Parathyroid adenoma (tissue), 2 donors: ENCODE measurements at regions not wholly inside any gene's neighbourhood (a gene's known extent, or its start where the extent isn't known, plus 50 kb on each side); places are given as distances from the start of the nearest gene placed in this dataset.

Experiments used
- H2AFZ ChIP-seq: fragments of 300-600 bp; sonication (generic); one replicate; pipeline ENCODE4 v1.7.0; 2017; ENCODE audit warnings: antibody characterized with exemption, mild to moderate bottlenecking
- H3K27ac ChIP-seq: fragments of 300-600 bp; sonication (generic); one replicate; pipeline ENCODE4 v1.7.0; 2017
- H3K27me3 ChIP-seq: fragments of 300-600 bp; sonication (generic); one replicate; pipeline ENCODE4 v1.7.0; 2017; ENCODE audit warnings: low read length; ENCODE audit not compliant: control insufficient read depth, insufficient read depth
- H3K36me3 ChIP-seq: fragments of 300-600 bp; sonication (generic); one replicate; pipeline ENCODE4 v1.7.0; 2017; ENCODE audit warnings: low read length; ENCODE audit not compliant: control insufficient read depth, insufficient read depth
- H3K4me1 ChIP-seq: fragments of 300-600 bp; sonication (generic); one replicate; pipeline ENCODE4 v1.7.0; 2017; ENCODE audit warnings: control low read depth
- H3K4me2 ChIP-seq: fragments of 300-600 bp; sonication (generic); one replicate; pipeline ENCODE4 v1.7.0; 2017; ENCODE audit warnings: low read length
- H3K4me3 ChIP-seq: fragments of 300-600 bp; sonication (generic); one replicate; pipeline ENCODE4 v1.7.0; 2017; ENCODE audit warnings: low read depth, low read length
- H3K79me2 ChIP-seq: fragments of 300-600 bp; sonication (generic); one replicate; pipeline ENCODE4 v1.7.0; 2017; ENCODE audit warnings: control low read depth
- H3K9ac ChIP-seq: fragments of 300-600 bp; sonication (generic); one replicate; pipeline ENCODE4 v1.7.0; 2017; ENCODE audit warnings: mild to moderate bottlenecking
- H3K9me3 ChIP-seq: fragments of 300-600 bp; sonication (generic); one replicate; pipeline ENCODE4 v1.7.0; 2017; ENCODE audit warnings: low read length; ENCODE audit not compliant: control insufficient read depth
- TF ChIP-seq, protein P1 (sequence below): fragments of 300-600 bp; sonication (generic); IDR thresholded peaks from one replicate; pipeline ENCODE4 v1.7.0; 2017; ENCODE audit warnings: antibody characterized with exemption, mild to moderate bottlenecking
- donor health status: primary hyperparathyroidism.

DNA sequence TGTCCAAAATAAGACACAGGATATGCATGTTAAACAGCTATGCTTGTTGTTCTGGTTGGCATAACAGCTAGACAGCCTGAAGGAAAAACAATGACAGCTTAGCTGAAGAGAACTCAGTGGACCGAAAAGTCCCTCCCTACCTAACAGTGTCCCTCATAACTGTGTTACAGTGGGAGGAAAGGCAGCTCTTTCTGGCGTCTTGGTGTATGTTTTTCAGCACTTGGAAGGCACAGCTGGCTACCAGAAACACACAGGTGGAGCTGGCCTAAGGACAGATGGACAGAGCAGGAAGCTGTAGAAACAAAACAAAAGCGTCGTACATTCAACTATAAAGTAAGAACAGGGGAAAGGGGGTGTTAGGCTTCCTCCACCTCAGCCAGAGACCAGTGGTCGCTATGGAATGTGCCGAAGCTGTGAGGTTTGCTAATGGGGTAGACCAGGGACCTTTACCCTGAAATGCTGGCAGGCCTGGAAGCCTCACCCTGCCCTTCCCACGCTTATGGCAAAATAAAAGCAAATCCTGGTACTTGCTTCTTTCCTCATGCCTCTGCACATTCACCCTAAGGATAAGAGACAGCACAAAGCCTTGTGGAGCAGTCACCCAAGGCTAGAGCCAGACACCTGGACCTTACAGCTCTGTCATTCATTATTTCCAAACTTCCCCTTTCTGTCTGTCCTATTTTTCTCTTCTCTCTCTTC lies 103.5 kb upstream of the TRIB2 start:
- H3K9ac ChIP-seq, result no peak overlapping the region
- peak overlapping the region; percentile 74 for H2AFZ ChIP-seq
- H3K79me2 ChIP-seq, result no peaks in the 10 kb centered on the region
- peaks cover 9% of the 10 kb centered on the region for H3K4me1 ChIP-seq
- TF ChIP-seq, protein P1, sequence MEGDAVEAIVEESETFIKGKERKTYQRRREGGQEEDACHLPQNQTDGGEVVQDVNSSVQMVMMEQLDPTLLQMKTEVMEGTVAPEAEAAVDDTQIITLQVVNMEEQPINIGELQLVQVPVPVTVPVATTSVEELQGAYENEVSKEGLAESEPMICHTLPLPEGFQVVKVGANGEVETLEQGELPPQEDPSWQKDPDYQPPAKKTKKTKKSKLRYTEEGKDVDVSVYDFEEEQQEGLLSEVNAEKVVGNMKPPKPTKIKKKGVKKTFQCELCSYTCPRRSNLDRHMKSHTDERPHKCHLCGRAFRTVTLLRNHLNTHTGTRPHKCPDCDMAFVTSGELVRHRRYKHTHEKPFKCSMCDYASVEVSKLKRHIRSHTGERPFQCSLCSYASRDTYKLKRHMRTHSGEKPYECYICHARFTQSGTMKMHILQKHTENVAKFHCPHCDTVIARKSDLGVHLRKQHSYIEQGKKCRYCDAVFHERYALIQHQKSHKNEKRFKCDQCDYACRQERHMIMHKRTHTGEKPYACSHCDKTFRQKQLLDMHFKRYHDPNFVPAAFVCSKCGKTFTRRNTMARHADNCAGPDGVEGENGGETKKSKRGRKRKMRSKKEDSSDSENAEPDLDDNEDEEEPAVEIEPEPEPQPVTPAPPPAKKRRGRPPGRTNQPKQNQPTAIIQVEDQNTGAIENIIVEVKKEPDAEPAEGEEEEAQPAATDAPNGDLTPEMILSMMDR, result no peak
- H3K4me2 ChIP-seq, result peak overlapping the region; percentile 39
- no peaks in the 10 kb centered on the region for H3K36me3 ChIP-seq
- no peak overlapping the region for H3K4me3 ChIP-seq
- no peaks in the 10 kb centered on the region for H3K9me3 ChIP-seq
- no peaks in the 10 kb centered on the region for H3K27me3 ChIP-seq
- peak overlapping the region; percentile 64 for H3K27ac ChIP-seq

DNA sequence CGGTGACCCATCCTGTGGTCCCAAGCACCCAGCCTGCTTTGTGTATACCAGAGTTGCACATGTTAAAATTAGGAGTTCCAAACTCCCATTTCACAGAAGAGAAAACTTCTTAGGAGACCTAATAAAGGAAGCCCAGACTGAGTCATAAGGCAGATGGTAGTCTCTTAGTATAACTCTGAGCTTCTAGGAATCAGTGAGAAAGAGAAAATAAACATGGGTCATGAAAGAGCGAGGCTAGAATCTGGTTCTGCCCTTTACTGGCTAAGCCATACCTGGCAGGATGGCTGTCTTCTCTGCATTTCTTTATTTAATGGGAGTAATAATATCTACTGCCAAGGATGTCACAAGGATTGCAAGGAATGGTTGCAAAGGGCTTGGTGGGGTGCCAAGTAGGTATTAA lies 101.2 kb upstream of the TRIB2 start:
- Histone ChIP-seq H3K79me2 (no peaks in the 10 kb centered on the region), H3K36me3 (no peaks in the 10 kb centered on the region), H3K27ac (no peak overlapping the region), H3K27me3 (no peaks in the 10 kb centered on the region), H3K4me2 (no peak overlapping the region), H3K4me3 (no peak overlapping the region), H3K9me3 (no peaks in the 10 kb centered on the region), H3K9ac (no peak overlapping the region), H3K4me1 (peaks cover 25% of the 10 kb centered on the region), H2AFZ (no peak overlapping the region)
- TF ChIP-seq, protein P1, result no peak

- no peak overlapping the region for H3K27ac ChIP-seq
- peaks cover 25% of the 10 kb centered on the region for H3K4me1 ChIP-seq
- no peak overlapping the region for H3K9ac ChIP-seq
- no peaks in the 10 kb centered on the region for H3K79me2 ChIP-seq
- H3K27me3 ChIP-seq, result no peaks in the 10 kb centered on the region
- H3K4me2 ChIP-seq, result no peak overlapping the region
- TF ChIP-seq, protein P1, result no peak
- H3K9me3 ChIP-seq, result no peaks in the 10 kb centered on the region
- no peak overlapping the region for H2AFZ ChIP-seq
- H3K36me3 ChIP-seq, result no peaks in the 10 kb centered on the region
- no peak overlapping the region for H3K4me3 ChIP-seq
Observed at GRCh38 chr2:12616456-12617156, 100.1 kb upstream of the TRIB2 start.

DNA sequence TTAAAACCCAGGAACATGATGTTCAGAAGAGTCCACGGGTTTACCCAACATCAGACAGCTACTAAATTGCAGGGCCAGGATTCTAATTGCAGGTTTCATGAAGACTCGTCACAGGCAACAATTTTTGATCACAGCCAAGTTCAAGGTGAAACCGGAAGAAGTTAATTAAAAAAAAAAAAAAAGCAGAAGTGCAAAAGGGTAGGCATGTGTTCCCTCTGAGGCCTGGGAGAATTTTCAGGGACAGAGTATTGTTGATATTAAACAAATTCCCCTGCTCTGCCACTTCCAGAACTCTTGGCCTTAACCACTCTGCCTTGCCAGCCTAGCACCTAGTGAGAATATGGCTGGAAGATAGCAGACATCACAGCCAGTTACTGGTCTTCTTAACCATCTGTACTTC lies 99.4 kb upstream of the TRIB2 start:
- no peak overlapping the region for H3K4me3 ChIP-seq
- no peaks in the 10 kb centered on the region for H3K27me3 ChIP-seq
- H3K27ac ChIP-seq, result no peak overlapping the region
- TF ChIP-seq, protein P1, result no peak
- no peak overlapping the region for H2AFZ ChIP-seq
- no peak overlapping the region for H3K4me2 ChIP-seq
- no peaks in the 10 kb centered on the region for H3K9me3 ChIP-seq
- H3K9ac ChIP-seq, result no peak overlapping the region
- H3K4me1 ChIP-seq, result peaks cover 25% of the 10 kb centered on the region
- no peaks in the 10 kb centered on the region for H3K79me2 ChIP-seq
- no peaks in the 10 kb centered on the region for H3K36me3 ChIP-seq

- Histone ChIP-seq H3K4me2 (no peak overlapping the region), H3K27ac (no peak overlapping the region), H3K9ac (no peak overlapping the region), H3K36me3 (no peaks in the 10 kb centered on the region), H3K4me1 (peaks cover 25% of the 10 kb centered on the region), H2AFZ (no peak overlapping the region), H3K27me3 (no peaks in the 10 kb centered on the region), H3K4me3 (no peak overlapping the region), H3K79me2 (no peaks in the 10 kb centered on the region), H3K9me3 (no peaks in the 10 kb centered on the region)
- TF ChIP-seq, protein P1, result no peak
Observed at GRCh38 chr2:12617853-12618252, 98.9 kb upstream of the TRIB2 start.
